ENCODE measurements at regions not wholly inside any gene's neighbourhood (a gene's known extent, or its start where the extent isn't known, plus 50 kb on each side); places are given as distances from the start of the nearest gene placed in this dataset.

DNA sequence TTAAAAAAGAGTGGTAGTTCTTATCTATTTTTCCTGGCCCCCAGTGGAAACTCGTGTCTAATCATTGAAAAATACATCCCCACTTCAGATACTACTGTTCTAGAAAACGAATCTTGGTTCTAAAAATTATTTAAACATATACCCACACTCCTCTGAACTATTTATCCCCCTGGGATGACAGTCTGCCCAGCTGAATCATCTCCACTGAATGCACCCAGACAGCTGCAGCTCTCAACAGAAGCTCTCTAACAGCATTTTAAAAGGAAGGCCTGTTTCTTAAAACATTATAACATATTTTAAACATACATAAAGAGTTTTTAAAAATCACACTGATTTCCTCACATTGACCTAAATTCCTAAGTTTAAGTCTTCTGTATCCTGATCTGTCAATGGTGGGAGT lies 544.6 kb upstream of the PHF14 start:
- no peak overlapping the region for H3K4me3 ChIP-seq
- no peaks in the 10 kb centered on the region for H3K4me1 ChIP-seq
- H3K9me3 ChIP-seq (replicated peaks) = peaks cover 4% of the 10 kb centered on the region
- TF ChIP-seq, protein P1, sequence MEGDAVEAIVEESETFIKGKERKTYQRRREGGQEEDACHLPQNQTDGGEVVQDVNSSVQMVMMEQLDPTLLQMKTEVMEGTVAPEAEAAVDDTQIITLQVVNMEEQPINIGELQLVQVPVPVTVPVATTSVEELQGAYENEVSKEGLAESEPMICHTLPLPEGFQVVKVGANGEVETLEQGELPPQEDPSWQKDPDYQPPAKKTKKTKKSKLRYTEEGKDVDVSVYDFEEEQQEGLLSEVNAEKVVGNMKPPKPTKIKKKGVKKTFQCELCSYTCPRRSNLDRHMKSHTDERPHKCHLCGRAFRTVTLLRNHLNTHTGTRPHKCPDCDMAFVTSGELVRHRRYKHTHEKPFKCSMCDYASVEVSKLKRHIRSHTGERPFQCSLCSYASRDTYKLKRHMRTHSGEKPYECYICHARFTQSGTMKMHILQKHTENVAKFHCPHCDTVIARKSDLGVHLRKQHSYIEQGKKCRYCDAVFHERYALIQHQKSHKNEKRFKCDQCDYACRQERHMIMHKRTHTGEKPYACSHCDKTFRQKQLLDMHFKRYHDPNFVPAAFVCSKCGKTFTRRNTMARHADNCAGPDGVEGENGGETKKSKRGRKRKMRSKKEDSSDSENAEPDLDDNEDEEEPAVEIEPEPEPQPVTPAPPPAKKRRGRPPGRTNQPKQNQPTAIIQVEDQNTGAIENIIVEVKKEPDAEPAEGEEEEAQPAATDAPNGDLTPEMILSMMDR (IDR thresholded peaks at IDR 0.05; ENCODE audit: borderline replicate concordance) = no peak
- no peaks in the 10 kb centered on the region for H3K36me3 ChIP-seq
- no peaks in the 10 kb centered on the region for H3K27me3 ChIP-seq (ENCODE audit: low read depth)
- intact Hi-C loops (cut with micrococcal nuclease) = no loop called here
- no peak overlapping the region for H3K27ac ChIP-seq (replicated peaks)
- no peak for DNase-seq

DNA sequence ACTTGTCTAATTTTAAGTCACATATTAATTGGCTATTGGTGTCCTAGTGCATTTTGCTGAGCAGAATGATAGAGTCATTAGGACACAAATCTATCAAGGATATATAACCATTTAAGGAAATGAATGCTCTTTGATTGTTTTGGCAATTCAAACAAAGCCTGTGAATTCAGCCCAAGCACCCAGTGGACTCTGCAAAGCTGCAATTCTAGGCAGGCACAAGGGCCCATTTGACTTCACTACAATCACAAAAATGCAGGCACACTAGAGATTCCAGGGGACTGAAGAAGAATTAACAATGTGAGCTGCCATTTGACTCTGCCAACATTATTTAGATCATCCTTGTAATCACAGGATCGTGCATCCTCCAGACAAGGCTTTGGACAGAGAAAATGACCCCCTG lies 544.2 kb upstream of the PHF14 start:
- Histone ChIP-seq H3K27ac (replicated peaks) (no peak overlapping the region), H3K9me3 (replicated peaks) (no peaks in the 10 kb centered on the region), H3K27me3 (ENCODE audit: low read depth) (no peaks in the 10 kb centered on the region), H3K4me3 (no peak overlapping the region), H3K36me3 (no peaks in the 10 kb centered on the region), H3K4me1 (no peaks in the 10 kb centered on the region)
- DNase-seq = no peak
- TF ChIP-seq, protein P1 (IDR thresholded peaks at IDR 0.05; ENCODE audit: borderline replicate concordance) = no peak
- intact Hi-C loops (cut with micrococcal nuclease) = no loop called here

DNA sequence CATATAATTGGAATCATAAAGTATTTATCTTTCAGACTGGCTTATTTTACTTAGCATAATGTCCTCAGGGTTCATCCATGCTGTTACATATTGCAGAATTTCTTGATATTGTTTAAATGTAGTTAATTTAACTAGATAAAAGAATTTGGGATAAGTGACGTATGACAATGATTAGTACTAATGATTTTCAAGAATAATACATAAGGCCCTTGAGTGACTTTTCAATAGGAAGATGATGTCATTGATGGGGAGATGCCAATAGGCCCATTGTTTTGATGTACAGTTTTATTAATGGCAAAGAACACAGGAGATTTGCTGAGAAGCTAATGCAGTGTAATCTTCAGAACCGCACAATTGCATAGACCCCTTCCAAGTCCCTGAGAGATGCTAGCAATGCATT lies 537.4 kb upstream of the PHF14 start:
- TF ChIP-seq, protein P1 (IDR thresholded peaks at IDR 0.05; ENCODE audit: borderline replicate concordance) = no peak

DNA sequence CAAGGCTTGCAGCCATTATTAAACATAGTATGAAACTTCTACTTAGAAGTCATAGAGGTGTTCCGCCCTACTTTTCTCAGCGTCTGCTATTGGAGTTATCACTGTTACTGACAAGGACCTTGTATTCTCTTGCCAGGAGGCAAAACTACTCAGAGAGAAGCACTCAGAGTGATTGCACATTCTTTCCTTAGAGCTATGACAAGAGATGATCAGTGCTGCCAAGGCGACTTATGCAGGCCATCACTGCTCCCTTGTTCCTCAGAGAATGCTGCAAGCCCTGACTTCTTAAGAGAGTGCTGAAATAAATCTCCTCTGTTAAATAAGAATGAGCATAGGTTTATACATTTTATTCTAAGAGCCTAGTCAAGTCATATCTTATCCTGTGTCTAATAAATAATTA lies 534.6 kb upstream of the PHF14 start:
- Histone ChIP-seq H3K4me1 (no peaks in the 10 kb centered on the region), H3K9me3 (replicated peaks) (no peaks in the 10 kb centered on the region), H3K36me3 (no peaks in the 10 kb centered on the region), H3K27ac (replicated peaks) (no peak overlapping the region), H3K4me3 (no peak overlapping the region), H3K27me3 (ENCODE audit: low read depth) (no peaks in the 10 kb centered on the region)
- intact Hi-C loops (cut with micrococcal nuclease) = no loop called here
- no peak for DNase-seq
- TF ChIP-seq, protein P1 (IDR thresholded peaks at IDR 0.05; ENCODE audit: borderline replicate concordance) = no peak

More for the DNA sequence above, 537.4 kb upstream of the PHF14 start:
- Histone ChIP-seq H3K27ac (replicated peaks) (no peak overlapping the region), H3K4me1 (no peaks in the 10 kb centered on the region), H3K9me3 (replicated peaks) (no peaks in the 10 kb centered on the region), H3K27me3 (ENCODE audit: low read depth) (no peaks in the 10 kb centered on the region), H3K36me3 (no peaks in the 10 kb centered on the region), H3K4me3 (no peak overlapping the region)
- DNase-seq = no peak
- intact Hi-C loops (cut with micrococcal nuclease) = no loop called here

DNA sequence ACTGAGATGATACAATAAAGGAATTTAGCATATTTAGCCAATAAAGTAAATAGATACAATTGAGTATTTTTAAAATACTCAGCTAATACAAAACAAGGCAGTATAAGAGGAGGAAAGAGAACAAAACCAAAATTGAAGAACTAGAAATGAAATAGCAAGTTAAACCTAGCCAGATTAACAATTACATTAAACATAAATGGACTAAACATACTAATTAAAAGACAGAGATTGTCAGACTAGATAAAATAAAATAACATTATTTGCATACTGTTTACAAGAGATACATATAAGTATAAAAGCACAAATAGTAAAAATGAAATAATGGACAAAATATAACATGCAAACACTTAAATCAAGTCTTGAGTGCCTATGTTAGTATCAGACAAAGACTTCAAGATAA lies 517.7 kb upstream of the PHF14 start:
- DNase-seq = no peak
- no peaks in the 10 kb centered on the region for H3K4me1 ChIP-seq
- no peaks in the 10 kb centered on the region for H3K27me3 ChIP-seq (ENCODE audit: low read depth)
- intact Hi-C loops (cut with micrococcal nuclease) = no loop called here
- no peak overlapping the region for H3K27ac ChIP-seq (replicated peaks)
- H3K36me3 ChIP-seq = no peaks in the 10 kb centered on the region
- H3K9me3 ChIP-seq (replicated peaks) = peaks cover 20% of the 10 kb centered on the region
- H3K4me3 ChIP-seq = no peak overlapping the region
- TF ChIP-seq, protein P1 (IDR thresholded peaks at IDR 0.05; ENCODE audit: borderline replicate concordance) = no peak

DNA sequence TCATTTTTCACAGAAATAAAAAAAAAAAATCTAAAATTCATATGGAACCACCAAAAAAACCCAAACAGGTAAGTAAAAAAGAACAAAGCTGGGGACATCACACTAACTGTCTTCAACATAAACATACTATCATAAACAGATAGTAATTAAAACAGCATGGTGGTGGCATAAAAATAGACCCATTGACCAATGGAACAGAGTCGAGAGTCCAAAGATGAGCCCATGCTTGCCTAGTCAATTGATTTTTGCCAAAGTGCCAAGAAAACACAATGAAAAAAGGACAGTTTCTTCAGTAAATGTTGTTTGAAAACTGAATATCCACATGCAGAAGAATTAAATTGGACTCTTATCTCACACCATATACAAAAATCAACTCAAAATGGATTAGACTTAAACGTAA lies 513.2 kb upstream of the PHF14 start:
- Histone ChIP-seq H3K36me3 (no peaks in the 10 kb centered on the region), H3K27me3 (ENCODE audit: low read depth) (no peaks in the 10 kb centered on the region), H3K9me3 (replicated peaks) (peaks cover 12% of the 10 kb centered on the region), H3K4me3 (no peak overlapping the region), H3K4me1 (no peaks in the 10 kb centered on the region), H3K27ac (replicated peaks) (no peak overlapping the region)
- TF ChIP-seq, protein P1 (IDR thresholded peaks at IDR 0.05; ENCODE audit: borderline replicate concordance) = no peak
- no peak for DNase-seq
- intact Hi-C loops (cut with micrococcal nuclease) = no loop called here

Data from left ventricle myocardium inferior (tissue), 1 donor.